ENCODE measurements at regions not wholly inside any gene's neighbourhood (a gene's known extent, or its start where the extent isn't known, plus 50 kb on each side); places are given as distances from the start of the nearest gene placed in this dataset.
"Not testable (repeated sequence)": the region's sequence is repeated elsewhere in the genome, so short reads cannot be mapped to it uniquely, and the experiment has no call there.

DNA sequence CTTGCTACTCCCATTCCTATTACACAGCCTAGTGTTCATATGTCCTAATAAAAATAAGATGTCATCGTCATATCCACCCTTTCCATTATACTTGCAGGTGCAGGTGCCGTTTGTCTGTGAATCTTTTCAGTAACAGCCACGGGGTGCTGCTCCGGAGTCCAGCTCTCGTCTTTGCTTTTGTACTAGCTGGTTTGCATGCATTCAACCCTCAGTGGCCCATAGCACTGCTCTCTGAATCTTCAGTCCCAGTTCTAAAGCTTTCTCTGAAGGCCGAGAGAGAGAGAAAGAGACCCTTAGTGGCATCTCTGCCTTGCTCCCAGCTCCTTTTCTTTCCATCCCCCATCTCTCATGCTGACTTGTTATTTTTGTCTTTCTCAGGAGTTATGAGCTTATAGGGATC, 468.5 kb downstream of the TMEM232 start:
- no peak for DNase-seq

GRCh38 chr5:110258460-110259216, 467.8 kb downstream of the TMEM232 start:
- DNase-seq: peak in 1 of 2 experiments; percentile 3

DNA sequence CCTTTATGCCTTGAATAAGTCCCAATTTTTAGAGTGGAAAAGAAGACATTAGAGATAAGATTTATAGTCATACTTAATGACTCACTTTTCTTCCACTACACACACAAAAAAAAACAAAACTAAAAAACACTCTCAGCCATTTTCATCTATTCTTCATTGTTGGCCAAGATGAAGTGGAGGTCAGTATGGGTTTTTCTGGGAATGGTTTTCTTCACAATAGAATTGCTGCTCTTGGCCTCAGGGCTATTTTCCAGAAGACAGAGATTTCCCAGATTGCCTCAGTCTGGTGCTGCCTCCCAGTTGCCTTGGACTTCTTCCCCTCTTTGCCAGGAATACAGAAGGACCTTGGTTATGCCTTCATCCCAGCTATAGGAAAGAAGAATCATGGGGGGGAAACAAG, 463.7 kb downstream of the TMEM232 start:
- DNase-seq: no peak

DNA sequence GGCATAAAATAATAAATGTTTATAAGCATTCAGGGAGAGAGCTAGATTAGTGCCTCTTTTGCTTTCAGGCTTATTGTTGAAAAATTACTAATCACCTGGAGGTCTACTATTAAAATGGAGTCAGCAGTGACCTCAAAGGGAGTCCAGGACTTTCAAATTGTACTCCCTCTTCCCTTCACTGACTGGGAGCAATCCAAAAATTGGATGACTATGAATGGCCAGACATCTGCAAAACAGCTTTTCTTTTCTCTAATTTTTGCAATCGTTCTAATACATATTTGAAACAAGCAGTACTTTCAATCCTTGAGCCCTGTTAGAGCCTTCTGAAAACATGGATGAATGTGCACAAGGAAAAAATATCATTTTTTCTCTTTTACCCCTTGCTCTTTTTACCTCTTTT, 461.8 kb downstream of the TMEM232 start:
- no peak for DNase-seq

DNA sequence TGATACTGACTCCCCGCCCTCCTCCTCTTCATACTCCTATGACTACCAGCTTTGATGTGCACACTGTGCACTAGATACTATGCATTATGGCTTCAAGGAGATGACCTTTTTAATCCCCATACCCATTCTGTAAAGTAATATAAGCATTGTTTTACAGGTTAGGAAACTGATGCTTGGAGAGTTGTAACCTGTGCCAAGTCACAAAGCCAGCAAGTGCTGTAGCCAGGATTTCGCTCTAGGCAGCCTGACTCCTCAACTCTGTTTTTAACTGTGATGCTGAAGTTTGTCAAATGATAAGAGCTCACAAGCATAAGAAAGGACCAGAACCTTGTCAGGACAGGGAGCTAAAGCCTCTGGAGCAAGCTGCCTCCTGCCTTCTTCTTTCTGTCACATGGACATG, 461.3 kb downstream of the TMEM232 start:
- no peak for DNase-seq

DNA sequence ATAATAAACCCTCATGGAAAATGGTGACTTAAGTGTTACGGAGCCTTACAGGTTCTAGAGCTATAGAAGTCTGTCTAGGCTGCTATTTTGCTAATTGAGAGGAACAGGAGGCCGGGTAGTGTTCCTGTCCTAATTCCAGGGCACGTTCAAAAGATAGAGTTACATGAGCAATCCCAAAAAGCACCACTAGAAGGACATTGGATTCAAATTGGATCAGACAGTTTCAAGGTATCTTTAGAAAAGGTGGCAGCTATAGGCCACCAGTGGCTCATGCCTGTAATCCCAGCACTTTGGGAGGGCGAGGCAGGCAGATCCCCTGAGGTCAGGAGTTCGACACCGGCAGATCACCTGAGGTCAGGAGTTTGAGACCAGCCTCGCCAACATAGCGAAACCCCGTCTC, 458.8 kb downstream of the TMEM232 start:
- no peak for DNase-seq

DNA sequence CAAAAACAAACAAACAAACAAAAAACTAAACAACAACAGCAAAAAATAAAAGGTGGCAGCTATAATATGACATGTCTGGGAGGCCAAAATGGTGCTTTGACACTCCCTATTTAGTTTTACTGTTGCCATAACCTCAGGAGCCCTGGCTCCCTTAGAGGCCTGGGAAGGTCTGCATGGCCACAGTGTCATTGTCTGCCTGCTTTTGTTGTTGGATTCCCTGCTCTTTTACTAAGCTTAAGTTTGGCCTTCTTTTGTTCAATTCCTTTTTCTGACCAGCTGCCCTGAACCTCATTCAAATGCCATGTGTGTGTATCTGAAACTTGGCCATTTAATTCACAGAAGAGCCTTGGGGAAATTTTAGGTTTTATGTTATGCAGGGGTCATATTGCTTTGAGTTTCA, 458.2 kb downstream of the TMEM232 start:
- no peak for DNase-seq

GRCh38 chr5:110268985-110269384, 457.5 kb downstream of the TMEM232 start:
- DNase-seq: no peak

DNA sequence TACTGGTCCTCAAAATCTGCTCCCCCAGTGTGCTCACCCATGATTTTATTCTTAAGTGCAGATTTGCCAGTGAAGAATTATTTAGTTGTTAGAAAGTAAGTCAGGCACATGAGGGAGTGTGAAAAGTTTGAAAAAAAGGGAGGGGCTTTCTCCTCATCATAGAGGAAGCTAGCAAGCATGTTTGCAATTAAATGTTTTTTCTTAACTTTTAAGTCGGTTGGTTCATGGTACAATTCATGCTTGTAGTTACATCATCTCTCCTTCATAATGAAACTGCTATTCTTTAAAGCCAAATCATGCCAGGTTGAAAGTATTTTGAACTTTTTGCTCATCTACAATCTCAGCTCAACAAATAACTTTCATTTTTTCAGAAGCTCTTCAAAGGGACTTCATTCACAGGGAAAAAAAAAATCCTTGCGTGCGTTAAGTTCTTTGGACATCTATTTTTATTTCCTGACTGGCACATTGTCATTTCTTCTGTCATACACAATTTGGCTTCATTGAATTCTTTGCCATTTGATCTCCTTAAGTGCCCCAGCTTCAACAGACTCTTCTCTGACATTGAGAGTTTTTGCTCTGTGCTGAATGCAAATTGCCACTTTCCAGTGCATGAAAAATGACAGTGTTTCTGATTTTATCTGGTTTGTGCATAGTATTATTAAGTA, 456.9 kb downstream of the TMEM232 start:
- no peak for DNase-seq

GRCh38 chr5:110275878-110276277, 450.6 kb downstream of the TMEM232 start:
- no peak for DNase-seq

DNA sequence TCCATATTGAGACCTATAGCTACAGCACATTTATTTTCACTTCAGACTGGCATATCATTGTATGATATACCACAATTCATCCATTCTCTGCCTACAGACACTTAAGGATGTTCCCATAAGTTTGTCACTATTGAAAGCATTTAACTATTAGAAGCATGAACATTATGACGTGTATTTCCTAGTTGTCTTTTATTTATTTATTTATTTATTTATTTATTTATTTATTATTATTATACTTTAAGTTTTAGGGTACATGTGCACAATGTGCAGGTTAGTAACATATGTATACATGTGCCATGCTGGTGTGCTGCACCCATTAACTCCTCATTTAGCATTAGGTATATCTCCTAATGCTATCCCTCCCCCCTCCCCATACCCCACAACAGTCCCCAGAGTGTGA, 448.0 kb downstream of the TMEM232 start:
- not testable (repeated sequence) for DNase-seq

DNA sequence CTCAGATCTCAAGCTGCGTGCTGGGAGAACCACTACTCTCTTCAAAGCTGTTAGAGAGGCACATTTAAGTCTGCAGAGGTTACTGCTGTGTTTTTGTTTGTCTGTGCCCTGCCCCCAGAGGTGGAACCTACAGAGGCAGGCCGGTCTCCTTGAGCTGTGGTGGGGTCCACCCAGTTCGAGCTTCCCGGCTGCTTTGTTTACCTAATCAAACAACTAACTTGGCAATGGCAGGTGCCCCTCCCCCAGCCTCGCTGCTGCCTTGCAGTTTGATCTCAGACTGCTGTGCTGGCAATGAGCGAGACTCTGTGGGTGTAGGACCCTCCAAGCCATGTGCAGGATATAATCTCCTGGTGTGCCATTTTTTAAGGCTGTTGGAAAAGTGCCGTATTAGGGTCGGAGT, 442.4 kb downstream of the TMEM232 start:
- DNase-seq: not testable (repeated sequence)

- DNase-seq: no peak
Observed at GRCh38 chr5:110288766-110289511, 437.5 kb downstream of the TMEM232 start.

DNA sequence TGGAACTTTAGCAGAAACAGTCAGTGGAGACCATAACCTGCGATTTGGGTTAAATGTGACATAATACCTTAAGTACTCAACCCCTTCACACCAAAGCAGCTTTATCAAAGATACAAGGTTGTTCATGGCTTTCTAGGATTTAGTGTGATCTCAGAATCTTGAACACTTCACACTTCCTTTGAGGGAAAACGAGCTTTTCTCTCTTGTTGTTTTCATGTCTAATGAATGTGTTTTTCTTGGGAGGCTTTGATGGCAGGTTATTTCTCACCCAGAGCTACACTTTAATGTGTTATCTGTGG, 437.0 kb downstream of the TMEM232 start:
- no peak for DNase-seq

GRCh38 chr5:110290542-110290941, 435.9 kb downstream of the TMEM232 start:
- no peak for DNase-seq

- no peak for DNase-seq
Observed at GRCh38 chr5:110294281-110294680, 432.2 kb downstream of the TMEM232 start.

- DNase-seq: peak; percentile 43 to 76
Observed at GRCh38 chr5:110297152-110297670, 429.3 kb downstream of the TMEM232 start.

GRCh38 chr5:110304176-110304575, 422.3 kb downstream of the TMEM232 start:
- DNase-seq: no peak

GRCh38 chr5:110306650-110307049, 419.8 kb downstream of the TMEM232 start:
- no peak for DNase-seq

GRCh38 chr5:110309222-110309621, 417.2 kb downstream of the TMEM232 start:
- DNase-seq: no peak

DNA sequence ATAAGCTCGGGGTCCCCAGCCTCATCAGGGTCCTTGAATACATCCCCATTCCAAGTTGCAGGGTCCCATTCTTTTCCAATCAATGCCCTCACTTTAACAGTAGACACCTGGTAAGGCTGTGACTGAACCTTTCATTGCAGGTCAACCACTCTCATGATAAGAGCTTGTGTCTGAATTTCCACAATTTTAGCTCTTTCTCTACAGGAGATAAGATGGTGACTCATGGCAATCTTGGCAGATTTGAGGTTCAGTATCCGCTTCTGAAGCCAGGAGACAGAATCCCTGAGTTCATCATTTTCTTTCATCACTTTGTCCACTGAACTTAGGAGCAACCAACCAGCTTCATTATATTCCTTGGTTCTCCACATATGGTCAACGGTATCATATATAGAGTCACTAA, 409.9 kb downstream of the TMEM232 start:
- DNase-seq: not testable (repeated sequence)

DNA sequence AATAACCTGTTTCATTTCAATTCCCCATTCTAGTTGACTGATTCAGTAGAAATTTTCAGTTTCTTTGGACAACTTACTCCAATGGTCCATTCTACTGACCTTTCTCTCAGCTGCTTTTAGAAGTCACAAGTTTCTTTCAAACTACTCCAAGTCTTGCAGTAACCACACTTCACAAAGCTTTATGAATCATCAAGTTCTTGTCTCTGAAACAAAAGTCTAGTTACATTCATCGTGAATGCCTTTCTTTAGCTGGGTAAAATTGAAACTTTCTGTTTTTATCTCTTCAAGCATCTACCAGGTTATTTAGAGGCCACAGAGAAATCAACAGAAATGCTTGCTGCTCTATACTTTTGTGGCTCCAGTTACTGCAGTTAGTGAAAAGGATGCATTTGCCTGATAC, 405.4 kb downstream of the TMEM232 start:
- no peak for DNase-seq

DNA sequence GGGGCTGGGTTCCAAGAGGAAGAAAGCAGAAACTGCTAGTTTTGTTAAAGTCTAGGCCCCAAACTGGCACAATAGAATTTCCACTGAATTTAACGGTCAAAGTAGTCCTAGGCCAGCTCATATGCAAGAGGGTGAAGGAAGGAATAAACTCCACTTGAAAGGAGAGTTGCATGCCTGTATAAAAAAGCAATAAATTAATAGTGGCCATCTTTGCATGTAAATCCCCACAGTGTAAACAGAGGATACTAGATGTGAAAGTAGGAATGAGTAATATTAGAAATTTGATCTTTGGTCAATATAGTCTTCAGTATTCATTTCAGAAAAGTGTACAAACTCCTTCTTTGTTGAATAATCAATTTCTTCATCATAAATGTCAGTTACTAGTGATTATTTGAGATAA, 403.1 kb downstream of the TMEM232 start:
- DNase-seq: no peak

DNA sequence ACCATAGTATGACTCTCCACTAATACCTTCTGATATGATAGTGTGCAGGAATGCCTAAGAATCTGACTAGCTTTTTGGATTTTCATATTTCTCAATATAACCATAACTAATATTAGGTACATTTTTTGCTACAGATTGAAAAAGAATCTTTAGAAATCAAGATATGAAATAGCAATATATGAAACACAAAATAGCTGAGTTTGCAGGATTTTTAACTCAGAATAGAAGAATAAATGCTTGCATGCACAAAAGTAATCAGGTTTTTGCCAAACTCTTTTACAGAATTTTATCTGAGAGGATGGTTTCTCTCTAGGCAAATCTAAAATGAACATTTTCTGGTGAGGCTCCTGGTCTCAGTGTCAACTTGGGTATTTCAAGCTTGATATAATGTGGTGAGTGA, 402.6 kb downstream of the TMEM232 start:
- no peak for DNase-seq

Measured in NCI-H2081 (cell line).